HG03558 (cell line): ENCODE measurements at regions not wholly inside any gene's neighbourhood (a gene's known extent, or its start where the extent isn't known, plus 50 kb on each side); places are given as distances from the start of the nearest gene placed in this dataset.

Source experiments
- ATAC-seq: cut with Tn5 transposase; IDR thresholded peaks from one replicate; pipeline ENCODE4 v1.9.1; 2021; ENCODE audit warnings: moderate number of reproducible peaks; ENCODE audit not compliant: unreplicated experiment; ENCODE audit errors: extremely low read depth

GRCh38 chr2:9782197-9782719 is 61.0 kb upstream of the TAF1B start:
- no peak for ATAC-seq

DNA sequence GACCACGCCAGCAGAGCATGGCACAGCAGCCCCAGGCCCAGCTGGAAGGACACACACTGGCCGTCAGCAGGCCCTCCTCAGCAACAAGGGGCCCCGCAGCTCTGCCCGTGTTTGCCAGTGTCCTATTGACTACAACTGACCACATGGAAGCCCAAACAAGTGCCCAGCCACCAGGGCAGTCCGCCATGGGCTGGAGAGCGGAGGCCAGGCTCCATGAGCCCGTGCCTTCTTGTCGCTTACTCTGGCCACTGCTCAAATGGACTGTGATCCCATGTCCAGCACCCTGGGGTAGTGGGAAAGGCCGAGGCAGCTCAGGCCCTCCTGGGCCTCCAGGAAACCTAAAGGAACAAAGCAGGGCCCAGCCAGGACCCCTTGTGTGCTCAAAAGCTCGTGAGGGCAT is 53.9 kb upstream of the TAF1B start:
- no peak for ATAC-seq

DNA sequence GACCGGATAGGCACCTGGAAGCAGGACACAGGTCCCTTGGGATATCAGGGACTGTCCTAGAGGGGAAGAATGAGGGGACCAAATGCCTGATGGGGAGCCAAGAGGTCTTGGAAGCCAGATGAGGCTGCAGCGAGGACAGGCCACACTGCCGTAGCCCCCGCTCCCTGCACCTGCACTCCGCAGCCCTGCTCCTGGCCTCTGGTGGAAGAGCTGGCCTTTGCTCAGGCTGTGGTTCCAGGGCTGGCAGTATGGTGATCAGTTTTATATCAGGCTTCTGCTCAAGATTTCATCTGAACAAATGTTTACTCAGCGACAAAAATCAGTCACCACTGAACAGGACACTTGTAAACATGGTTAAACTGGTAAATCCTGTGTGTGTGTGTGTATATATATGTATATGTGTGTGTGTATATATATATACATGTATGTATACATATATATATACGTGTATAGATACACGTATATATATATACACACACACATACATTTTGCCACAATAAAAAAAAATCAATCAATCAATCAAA is 52.5 kb upstream of the TAF1B start:
- ATAC-seq, result no peak

- no peak for ATAC-seq
These were observed 51.6 kb upstream of the TAF1B start for GRCh38 chr2:9791711-9792110.

DNA sequence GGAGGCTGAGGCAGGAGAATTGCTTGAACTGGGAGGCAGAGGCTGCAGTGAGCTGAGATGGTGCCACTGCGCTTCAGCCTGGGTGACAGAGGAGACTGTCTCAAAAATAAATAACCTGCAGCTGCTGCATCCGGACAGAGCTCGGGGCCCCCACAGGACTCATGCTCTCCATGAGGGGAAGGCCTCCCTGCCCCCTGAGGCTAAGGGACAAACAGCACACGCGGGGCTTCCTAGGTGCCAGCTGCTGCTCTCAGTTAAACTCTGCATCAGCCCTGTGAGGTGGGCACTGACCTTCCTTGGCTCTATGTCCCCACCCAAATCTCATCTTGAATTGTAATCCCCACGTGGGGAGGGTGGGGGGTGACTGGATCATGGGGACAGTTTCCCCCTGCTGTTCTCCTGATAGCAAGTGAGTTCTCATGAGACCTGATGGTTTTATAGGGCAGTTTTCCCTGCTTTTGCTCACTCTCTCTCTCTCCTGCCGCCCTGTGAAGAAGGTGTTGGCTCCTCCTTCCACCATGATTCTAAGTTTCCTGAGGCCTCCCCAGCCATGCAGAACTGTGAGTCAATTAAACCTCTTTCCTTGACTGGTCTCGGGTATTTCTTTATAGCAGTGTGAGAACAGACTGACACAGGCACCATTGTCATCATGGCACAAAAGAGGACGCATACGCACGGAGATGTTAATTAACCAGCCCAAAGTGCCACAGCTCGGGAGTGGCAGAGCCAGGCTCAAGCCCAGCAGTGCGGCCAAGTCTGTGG is 49.9 kb upstream of the TAF1B start:
- no peak for ATAC-seq
